HG03521 (cell line): ENCODE measurements at regions not wholly inside any gene's neighbourhood (a gene's known extent, or its start where the extent isn't known, plus 50 kb on each side); places are given as distances from the start of the nearest gene placed in this dataset.
"Not testable (repeated sequence)": the region's sequence is repeated elsewhere in the genome, so short reads cannot be mapped to it uniquely, and the experiment has no call there.

Experiments
- ATAC-seq: cut with Tn5 transposase; IDR thresholded peaks from one replicate; pipeline ENCODE4 v1.9.1; 2021; ENCODE audit warnings: mild to moderate bottlenecking, moderate library complexity; ENCODE audit not compliant: unreplicated experiment

DNA sequence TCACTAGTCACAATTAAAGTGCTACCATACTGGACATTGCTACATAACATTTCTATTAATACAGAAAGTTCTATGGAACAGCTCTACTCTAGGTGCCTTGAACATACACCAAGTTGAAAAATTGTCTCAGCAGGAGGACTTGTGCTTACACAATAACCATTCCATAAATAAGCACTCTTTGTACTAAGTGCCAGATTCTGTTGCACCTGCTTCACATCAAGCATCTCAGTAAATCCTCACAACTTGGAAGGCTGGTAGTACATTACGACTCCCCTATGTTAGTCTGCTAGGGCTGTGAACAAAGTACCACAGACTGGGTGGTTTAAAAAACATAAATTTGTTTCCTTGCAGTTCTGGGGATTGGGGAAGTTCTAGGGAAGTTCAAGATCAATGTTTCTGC lies 296.9 kb upstream of the NCKAP5 start:
- ATAC-seq, result no peak

DNA sequence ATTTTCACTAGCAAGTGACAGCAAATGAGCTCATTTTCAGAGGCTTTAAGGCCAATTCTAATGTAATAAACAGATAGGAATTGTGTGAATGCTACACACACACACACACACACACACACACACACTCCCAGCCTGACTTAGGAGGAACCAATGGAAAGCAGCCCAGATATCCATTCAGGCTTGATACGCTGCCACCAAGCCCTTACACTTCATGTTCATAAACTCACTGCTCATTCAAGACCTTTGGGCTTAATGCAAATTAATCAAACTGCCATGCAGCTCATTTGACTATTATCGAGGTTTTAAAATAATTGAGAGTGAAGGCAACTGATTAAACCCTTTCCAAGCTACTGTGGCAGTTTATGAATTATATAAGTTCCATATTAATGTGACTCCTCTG lies 298.9 kb upstream of the NCKAP5 start:
- ATAC-seq, result no peak

DNA sequence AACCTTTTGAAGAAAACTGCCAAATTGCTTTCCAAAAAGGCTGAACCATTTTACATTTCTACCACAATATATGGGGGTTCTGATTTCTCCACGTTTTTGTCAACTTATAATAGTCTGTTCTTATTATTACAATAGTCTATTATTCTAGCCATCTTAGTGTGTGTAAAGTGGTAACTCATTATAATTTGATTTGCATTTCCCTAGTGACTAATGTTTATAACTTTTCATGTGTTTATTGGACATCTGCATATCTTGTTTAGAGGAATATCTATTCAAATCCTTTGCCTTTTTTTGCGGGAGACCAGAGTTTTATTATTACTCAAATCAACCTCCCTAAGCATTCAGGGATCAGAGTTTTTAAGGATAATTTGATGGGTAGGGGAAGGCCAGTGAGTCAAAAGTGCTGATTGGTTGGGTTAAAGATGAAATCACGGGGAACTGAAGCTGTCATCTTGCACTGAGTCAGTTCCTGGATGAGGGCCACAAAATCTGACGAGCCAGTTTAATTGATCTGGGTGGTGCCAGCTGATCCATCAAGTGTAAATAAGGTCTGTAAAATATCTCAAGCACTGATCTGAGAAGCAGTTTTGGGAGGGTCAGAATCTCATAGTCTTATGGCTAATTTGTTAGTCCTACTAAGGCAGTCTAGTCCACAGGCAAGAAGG lies 303.4 kb upstream of the NCKAP5 start:
- no peak for ATAC-seq

DNA sequence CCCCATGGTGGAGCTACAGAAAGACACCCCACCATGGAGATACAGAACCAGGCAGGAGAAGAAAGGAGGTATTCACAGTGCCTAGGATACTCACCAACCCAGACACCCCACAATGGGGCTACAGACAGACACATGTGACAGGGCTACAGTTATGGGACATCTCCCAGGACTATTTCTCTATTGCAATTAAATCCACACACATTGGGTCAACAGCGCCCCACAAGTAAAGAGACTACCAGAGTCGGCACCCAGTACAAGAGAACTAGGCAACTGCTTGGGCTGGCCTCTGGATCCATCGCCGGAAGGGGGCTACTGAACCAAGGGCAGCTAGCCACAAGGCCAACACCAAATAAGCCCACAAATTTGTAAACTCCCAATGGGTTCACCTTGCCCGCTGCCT lies 310.1 kb upstream of the NCKAP5 start:
- no peak for ATAC-seq

DNA sequence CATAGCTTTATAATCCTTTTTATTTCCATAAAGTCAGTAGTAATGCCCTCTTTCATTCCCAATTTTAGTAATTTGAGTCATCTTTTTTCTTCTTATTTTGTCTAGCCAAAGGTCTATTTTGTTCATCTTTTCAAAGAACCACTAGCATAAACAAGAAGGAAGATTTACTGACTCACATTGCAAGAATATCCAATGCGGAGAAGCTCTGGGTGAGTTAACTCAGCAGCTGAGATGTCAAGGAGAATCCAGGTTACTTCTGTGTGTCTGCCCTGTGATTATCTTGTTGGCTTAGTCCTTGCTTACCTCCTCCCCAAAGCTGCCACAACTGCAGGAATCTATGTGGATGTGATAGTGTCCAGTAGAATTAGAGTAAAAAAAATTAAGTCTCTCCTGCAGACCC lies 311.4 kb upstream of the NCKAP5 start:
- ATAC-seq, result no peak

DNA sequence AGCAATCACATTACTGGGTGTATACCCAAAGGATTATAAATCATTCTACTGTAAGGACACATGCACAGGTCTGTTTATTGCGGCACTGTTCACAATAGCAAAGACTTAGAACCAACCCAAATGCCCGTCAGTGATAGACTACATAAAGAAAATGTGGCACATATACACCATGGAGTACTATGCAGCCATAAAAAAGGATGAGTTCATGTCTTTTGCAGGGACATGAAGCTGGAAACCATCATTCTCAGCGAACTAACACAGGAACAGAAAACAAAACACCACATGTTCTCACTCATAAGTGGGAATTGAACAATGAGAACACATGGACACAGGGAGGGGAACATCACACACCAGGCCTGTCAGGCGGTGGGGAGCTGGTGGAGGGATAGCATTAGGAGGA lies 313.9 kb upstream of the NCKAP5 start:
- not testable (repeated sequence) for ATAC-seq

DNA sequence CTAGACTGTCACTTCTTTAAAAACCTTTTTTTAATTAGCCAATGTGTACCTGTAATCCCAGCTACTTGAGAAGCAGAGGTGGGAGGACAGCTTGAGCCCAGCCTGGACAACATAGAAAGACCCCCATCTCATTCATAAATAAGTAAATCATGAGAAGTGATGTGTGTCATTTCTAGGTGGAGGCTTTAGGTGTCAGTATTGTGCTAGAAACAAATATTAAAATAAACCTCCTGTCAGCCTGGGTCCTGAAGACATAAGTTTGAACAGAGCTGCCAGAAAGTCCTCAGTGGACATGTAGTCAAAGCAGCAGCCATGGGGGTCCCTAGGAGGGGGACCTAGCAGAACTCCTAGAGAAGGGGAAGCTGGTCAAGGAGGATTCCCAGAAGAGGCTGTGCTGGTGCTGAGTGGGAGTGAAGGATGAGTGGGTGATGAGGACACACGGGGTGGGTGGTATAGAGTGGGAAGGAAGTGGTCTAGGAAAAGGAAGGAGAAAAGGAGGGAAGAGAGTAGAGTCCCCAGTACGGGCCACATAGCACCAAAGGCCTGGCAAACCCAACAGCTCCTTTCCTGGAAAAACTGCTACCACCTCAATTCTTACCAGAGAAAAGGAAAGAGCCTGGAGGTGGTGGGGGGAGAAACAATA lies 316.6 kb upstream of the NCKAP5 start:
- ATAC-seq, result no peak

DNA sequence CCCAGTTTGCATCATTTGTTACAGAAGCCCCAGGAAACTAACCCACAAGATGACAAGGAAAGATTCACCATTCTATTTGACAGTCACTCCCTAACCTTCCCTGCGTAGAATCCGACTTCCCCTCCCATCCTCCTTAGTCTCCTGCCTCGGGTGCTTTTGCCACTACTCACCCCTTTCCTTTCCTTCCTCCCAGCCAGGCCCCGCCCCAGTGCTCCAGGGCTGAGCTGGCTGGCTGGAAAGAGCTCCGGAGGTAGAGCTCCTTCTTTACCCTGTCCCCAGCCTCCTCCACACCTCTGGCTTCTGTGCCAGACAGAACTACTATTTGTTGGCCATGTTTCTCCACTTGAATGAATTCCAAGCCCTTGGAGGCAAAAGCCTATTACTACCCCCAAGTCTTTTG lies 317.6 kb upstream of the NCKAP5 start:
- no peak for ATAC-seq

DNA sequence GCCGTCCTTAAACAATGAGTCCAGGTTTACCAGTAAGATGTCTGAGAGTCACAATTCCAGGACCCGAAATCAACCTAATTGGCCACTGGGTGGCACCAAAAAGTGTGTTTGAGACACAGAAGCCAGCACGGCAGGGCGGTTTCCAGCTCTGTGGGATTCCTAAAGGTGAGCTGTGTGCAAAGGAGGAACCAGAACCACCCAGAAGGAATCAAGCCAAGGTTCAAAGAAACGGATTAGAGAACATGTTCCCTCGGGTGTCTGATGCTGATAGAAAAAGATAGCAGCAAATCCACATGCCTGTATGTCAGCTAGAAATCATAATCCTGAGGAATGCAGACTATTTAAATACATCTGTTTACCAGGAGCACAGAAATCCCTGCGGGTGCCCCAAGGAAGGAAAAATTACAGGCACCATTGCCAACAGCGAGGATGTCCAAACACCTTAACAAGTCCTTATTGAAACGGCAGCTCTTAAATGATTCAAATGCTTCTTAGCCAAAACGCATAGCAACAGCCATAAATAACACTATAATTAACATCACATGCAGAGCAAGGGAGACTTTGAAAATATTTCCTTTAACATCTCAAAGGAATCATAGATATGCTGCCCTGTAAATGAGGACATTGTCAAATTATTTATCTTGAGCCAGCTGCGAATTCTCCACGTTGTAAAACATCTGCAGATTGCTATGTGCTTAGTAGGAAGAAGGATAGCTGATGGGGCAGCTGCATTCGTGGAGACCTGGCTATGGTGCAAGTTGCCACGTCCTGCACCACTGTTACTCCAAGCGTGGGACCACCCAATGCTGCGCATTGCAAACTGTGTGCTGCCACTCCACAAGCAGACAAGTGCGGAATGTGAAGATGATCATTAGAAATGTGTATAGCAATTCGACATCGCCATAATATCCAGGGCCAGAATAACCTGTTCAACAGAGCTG lies 318.7 kb upstream of the NCKAP5 start:
- no peak for ATAC-seq

DNA sequence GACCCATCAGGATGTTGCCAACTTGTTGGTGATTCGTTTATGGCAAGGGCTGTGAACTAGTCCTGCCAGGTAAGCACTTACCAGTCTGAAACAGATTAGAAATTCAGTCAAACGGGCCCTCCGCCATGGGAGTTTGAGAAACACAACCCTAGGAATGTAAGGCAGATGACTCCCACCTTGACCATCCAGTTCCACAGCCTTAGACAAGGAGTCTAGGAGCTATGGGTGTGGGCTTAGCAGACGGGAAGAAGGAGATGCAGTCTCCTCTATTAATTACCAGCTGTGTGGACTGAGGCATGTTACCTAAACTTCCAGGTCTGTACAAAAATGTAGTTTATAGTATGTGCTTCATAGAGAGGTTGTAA lies 319.4 kb upstream of the NCKAP5 start:
- no peak for ATAC-seq

DNA sequence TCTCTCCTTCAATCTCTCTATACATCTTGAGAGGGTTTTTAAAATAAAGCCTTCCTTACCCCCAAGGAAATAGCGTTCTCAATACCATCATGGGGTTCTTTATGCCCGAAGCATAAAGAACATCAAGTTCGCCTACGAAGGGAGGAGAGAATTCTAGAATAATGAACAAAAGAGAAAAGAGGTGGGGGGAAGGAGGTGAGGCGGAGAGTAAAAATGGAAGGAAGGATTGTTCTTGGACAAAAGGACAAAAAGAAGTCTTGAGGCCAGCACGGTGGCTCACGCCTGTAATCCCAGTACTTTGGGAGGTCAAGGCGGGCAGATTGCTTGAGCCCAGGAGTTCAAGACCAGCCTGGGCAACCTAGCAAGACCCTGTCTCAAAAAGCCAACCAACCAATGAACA lies 319.8 kb upstream of the NCKAP5 start:
- no peak for ATAC-seq

DNA sequence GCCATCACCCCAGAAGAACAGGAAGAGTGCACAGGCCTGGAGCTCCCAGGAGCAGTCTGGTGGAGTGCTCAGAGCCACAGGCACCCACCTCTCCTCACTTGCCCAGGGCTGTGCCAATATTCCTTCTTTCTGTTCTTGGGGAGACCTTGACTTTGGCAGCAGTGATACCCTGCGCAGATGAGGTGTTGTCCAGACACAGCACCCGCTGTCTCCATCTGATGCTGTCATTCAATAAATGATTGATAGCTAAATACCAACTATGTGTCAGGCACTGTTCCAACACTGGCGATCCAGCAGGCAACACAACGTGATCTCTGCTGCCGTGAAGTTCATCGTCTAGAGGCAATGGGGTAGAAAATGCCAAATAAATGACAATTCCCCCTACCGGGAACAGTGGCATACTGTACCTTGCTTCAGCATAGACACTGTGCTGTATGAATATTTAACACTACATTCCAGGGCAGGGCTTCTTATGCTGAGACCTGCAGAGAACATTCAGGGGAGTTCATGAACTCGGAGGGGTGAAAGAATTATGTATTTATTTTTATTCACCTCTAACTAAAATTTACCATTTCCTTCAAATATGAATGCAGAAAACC lies 320.5 kb upstream of the NCKAP5 start:
- no peak for ATAC-seq

DNA sequence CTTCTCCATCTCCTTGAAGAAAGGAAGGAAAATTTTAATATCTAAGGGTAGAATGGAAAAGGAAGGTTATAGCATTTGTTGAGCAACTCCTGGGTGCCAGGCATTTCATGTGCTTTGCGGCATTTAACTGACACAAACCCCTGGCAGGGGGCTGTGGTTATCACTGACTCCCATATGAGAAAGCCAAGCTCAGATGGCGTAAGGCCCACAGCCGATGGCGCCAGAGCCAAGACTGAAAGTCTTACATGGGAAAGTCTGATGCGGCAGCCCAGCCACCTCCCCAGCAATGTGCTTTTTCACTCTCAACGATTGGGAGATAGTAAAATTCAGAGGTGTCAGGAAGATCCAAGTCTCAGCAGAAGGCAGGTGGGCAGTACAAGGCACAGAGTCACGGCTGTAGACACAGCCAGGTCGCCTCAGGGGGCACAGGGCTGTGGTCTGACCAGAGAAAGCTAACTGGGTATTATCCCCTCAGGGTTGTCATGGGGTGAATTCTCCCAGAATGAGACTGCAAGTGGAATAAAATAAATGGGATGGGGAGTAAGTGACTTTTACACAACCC lies 324.2 kb upstream of the NCKAP5 start:
- no peak for ATAC-seq

DNA sequence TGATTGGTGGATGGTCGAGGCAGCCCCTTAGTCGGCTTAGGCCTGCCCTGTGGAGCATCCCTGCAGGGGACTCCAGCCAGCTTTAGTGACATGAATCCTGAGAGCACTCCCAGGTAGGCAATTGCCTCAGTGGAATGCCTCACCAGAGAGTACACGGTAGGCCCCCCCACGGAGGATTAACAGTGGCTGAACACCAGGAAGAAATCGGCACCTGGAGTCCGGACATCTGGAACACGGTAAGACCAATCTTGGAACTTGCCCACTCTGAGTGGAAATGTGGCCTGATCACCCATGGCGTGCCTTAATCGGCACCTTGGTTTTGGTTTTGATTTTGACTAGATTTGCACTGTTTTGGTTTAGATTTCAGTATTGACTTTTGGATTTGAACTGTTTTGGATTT lies 326.2 kb upstream of the NCKAP5 start:
- ATAC-seq, result no peak

DNA sequence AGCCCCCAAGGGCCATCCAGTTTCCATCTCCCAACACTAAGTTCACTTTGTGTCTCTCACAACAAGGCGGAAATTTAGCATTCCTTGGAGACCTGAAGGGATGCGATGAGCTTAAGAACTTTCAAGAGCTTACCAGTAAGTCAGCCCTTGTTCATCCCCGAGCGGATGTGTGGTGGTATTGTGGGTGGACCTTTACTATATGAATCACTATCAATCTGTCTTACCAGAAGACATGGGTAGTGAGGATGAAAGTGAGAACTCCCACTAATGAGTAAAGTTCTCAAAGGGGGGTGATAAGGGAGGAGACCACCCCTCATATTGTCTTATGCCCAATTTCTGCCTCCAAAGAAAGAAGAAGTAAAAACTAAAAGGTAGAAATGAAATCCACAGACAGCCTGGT lies 329.6 kb upstream of the NCKAP5 start:
- not testable (repeated sequence) for ATAC-seq

DNA sequence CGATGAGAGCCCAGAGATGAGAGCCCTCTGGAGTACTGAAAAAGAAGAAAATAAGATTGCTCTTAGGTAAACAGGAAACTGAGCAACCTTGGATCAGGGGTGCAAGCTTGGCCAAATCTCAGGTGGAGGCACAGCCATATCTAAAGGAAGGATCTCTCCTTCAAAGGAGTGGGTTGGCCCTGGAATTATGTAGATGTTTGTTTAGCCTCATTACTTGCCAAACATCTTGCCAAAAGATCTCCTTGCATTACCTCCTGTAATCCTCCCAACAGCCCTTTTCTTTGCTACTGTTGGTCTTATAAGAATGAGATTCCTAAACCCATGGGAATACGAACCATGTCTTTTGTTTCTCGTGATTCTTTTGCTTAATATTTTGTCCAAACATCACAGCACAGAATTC lies 332.6 kb upstream of the NCKAP5 start:
- ATAC-seq, result no peak

DNA sequence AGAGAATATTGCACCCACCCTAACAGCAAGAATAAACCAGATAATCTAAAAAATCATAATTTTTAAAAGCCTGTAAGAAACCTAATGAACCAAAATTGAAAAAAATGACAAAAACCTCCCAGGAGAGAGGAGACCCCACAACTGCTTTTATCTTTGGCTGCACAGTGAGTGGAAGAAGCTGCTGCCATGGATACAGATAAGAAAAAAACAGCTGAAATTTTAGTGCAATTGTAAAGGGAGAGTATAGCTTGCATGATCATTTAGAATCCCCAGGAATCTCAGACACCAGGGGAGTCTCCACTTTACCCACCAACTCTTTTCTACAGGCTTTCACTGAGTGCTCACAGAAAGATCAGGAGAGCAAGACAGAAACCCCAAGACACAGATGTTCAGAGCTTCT lies 338.1 kb upstream of the NCKAP5 start:
- no peak for ATAC-seq

DNA sequence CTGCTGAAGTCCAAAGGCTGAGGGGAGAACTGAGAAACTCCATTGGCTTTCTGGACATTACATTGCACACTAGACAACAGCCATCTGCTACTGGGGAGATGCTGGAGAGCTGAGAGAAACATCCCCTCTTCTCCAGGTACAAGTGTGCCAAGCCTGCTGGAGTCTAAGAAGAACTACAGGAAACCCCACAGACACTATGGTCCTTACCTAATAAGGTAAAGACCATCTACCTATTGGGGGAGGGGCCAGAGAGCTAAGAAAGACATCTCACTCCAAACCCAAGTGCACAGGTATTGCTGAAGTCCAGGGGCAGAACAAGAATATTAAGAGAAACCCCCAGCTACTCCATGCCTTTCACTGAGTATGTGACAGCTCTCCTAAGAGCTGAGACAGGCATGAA lies 338.7 kb upstream of the NCKAP5 start:
- no peak for ATAC-seq

DNA sequence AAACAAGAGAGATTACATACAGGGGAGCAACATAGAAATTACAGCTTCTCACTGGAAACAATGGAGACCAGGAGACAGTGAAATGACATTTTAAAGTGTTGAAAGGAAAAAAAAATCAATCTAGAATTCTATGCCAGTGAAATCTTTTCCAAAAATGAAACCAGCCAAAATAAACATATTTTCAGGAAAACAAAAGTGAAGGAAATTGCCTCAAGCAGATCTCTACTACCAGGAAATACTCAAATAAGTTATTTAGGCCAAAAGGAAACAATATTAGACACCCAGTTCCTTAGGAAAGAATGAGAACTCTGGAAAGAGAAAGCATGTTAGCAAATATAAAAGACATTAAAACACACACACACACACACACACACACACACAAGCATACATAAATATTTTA lies 339.9 kb upstream of the NCKAP5 start:
- ATAC-seq, result no peak

DNA sequence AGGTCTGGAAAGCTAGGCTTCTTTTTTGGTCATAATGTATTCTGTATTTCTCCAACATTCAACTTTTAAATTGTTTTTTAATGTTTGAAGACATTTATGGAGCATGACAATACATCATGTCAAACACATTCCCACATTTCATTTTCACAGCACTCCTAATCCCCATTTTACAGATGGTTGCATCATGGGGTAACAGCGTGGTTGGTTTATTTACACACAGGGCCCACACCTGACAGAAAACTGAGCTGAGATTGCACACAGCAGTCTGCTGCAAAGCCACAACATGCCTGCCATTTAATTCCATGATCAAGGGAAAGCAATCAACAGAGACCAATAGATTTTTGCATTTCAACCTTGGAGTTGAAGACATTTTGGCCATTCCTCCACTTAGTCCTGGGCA lies 335.7 kb upstream of the MGAT5 start:
- no peak for ATAC-seq

DNA sequence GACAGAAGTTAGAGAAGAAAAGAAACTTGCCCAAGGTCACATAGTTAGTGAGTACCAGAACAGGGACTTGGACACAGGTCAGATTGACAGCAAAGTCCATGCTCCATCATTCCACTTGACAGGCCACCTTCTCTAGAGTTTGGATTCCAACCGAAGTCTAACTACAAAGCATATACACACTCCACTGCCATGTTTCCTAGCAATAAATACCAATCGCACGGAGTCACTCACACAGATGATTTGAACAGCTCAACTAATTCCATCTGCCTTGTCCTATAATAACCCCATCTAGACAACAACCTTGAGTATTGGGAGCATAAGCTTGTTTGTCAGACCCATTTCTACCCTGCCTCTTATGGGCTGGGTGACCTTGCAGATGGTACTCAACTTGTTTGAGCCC lies 334.6 kb upstream of the MGAT5 start:
- ATAC-seq, result no peak
